Natural killer cell (primary cell): ENCODE measurements at regions not wholly inside any gene's neighbourhood (a gene's known extent, or its start where the extent isn't known, plus 50 kb on each side); places are given as distances from the start of the nearest gene placed in this dataset.

Source experiments
- ATAC-seq, 3 donors: fragments of 150-1000 bp in 2 of 3; fragments of 200-7000 bp in 1 of 3; cut with Tn5 transposase; 1 replicate in 1 of 3; 2 replicates in 2 of 3; pipeline ENCODE4 v1.10.0; 2021; ENCODE audit warnings: mild to moderate bottlenecking in 2 of 3, moderate library complexity in 2 of 3
- DNase-seq, 2 donors: peaks; one replicate each; pipeline versions ENCODE4 v3.0.0 to v3.0.0-alpha.2; 2013 to 2021; ENCODE audit warnings: mixed read lengths in 1 of 2
- H3K27ac ChIP-seq: one replicate; pipeline ENCODE4 v1.5.1; 2013; ENCODE audit warnings: mild to moderate bottlenecking, low read length
- H3K27me3 ChIP-seq: one replicate; pipeline ENCODE4 v1.6.1; 2013; ENCODE audit warnings: low read length; ENCODE audit not compliant: control insufficient read depth, insufficient read depth
- H3K36me3 ChIP-seq: one replicate; pipeline ENCODE4 v1.6.1; 2013; ENCODE audit warnings: low read length; ENCODE audit not compliant: control insufficient read depth, insufficient read depth
- H3K4me1 ChIP-seq: one replicate; pipeline ENCODE4 v1.6.1; 2013; ENCODE audit warnings: low read length; ENCODE audit not compliant: control insufficient read depth, insufficient read depth
- H3K4me3 ChIP-seq: one replicate; pipeline ENCODE4 v1.5.1; 2013; ENCODE audit warnings: low read length
- H3K9me3 ChIP-seq: one replicate; pipeline ENCODE4 v1.6.1; 2013; ENCODE audit warnings: low read length; ENCODE audit not compliant: control insufficient read depth, insufficient read depth
- H3K27ac Mint-ChIP-seq, 2 donors: one replicate each; pipeline ENCODE4 v1.8.0; 2022; ENCODE audit warnings: mild to moderate bottlenecking in 2 of 2, mixed read lengths in 2 of 2, moderate library complexity in 1 of 2
- H3K27me3 Mint-ChIP-seq, 2 donors: one replicate each; pipeline ENCODE4 v1.8.0; 2022; ENCODE audit warnings: low read depth in 2 of 2, mixed read lengths in 2 of 2
- H3K36me3 Mint-ChIP-seq: one replicate; pipeline ENCODE4 v1.8.0; 2022; ENCODE audit warnings: mixed read lengths
- H3K4me1 Mint-ChIP-seq, 2 donors: one replicate each; pipeline ENCODE4 v1.8.0; 2022; ENCODE audit warnings: mixed read lengths in 2 of 2
- H3K4me3 Mint-ChIP-seq: one replicate; pipeline ENCODE4 v1.8.0; 2022; ENCODE audit warnings: mild to moderate bottlenecking, moderate library complexity, mixed read lengths
- H3K9me3 Mint-ChIP-seq, 2 donors: one replicate each; pipeline ENCODE4 v1.8.0; 2022; ENCODE audit warnings: mixed read lengths in 2 of 2
- WGBS: methylation state at CpG from one replicate; pipeline ENCODE4 v1.1.7; 2013; ENCODE audit warnings: missing lambda C conversion rate; ENCODE audit not compliant: insufficient coverage; 5-methylcytosine and 5-hydroxymethylcytosine counted together
- intact Hi-C: fragments of 100-400 bp; cut with micrococcal nuclease; formaldehyde crosslinking; loops from one replicate; pipeline ENCODE4 v1.14.2; 2022
- TF ChIP-seq, protein P1 (sequence below): fragments of 200-600 bp; IDR thresholded peaks from one replicate; pipeline ENCODE4 v1.8.0; 2022; ENCODE audit warnings: antibody characterized with exemption

DNA sequence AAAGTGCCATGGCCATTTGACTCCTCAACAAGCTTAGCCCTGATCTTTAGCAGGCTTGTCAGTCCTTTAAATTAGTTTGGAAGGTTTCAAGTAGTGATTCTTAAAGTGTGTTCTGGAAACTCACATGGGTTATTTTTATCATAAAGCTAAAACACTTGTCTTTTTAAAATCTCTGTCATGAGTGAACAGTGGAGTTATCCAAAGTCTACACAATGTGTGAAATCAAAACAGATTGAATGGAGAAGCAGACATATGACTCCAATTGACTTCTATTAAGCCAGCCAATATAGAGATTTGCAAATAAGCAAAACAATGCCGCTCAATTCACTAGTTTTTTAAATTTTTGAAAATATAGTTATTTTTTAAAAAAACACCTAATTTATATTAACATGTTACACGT, 53.3 kb upstream of the SORCS3 start:
- intact Hi-C loops = no loop called here
- Mint-ChIP-seq H3K27ac (no peak overlapping the region), H3K27me3 (peaks cover 9 to 27% of the 10 kb centered on the region in 2 donors), H3K4me1 (peaks cover 0 to 8% of the 10 kb centered on the region in 2 donors), H3K36me3 (no peaks in the 10 kb centered on the region), H3K4me3 (no peak overlapping the region), H3K9me3 (no peaks in the 10 kb centered on the region)
- no peaks in the 10 kb centered on the region for H3K9me3 ChIP-seq
- no peak overlapping the region for H3K27ac ChIP-seq
- H3K27me3 ChIP-seq = no peaks in the 10 kb centered on the region
- H3K4me1 ChIP-seq = peaks cover 9% of the 10 kb centered on the region
- ATAC-seq (no peak), DNase-seq (no peak)
- TF ChIP-seq, protein P1, sequence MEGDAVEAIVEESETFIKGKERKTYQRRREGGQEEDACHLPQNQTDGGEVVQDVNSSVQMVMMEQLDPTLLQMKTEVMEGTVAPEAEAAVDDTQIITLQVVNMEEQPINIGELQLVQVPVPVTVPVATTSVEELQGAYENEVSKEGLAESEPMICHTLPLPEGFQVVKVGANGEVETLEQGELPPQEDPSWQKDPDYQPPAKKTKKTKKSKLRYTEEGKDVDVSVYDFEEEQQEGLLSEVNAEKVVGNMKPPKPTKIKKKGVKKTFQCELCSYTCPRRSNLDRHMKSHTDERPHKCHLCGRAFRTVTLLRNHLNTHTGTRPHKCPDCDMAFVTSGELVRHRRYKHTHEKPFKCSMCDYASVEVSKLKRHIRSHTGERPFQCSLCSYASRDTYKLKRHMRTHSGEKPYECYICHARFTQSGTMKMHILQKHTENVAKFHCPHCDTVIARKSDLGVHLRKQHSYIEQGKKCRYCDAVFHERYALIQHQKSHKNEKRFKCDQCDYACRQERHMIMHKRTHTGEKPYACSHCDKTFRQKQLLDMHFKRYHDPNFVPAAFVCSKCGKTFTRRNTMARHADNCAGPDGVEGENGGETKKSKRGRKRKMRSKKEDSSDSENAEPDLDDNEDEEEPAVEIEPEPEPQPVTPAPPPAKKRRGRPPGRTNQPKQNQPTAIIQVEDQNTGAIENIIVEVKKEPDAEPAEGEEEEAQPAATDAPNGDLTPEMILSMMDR = no peak
- no peak overlapping the region for H3K4me3 ChIP-seq
- no CpG with 5 or more reads among the region's 2 CpGs for WGBS
- no peaks in the 10 kb centered on the region for H3K36me3 ChIP-seq

DNA sequence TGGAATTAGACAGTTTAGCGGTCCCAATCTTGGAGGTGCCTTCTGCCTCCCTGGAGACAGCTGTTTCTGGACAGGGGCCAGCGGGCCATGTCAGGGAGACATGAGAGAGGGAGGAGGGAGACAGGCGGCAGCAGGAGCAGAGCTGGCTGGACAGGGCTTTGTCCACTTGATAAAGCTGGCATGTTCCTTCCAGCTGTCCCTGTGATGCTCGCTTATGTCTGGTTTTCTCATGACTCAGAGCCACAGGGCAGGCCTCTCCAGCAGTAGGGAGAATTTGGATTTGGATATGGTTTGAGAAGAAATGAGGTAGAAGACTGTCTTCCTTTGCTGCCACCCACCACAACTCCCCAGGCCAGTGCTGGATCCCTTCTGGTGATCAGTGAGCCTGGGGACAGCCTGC, 51.7 kb upstream of the SORCS3 start:
- Histone ChIP-seq H3K4me1 (peaks cover 9% of the 10 kb centered on the region), H3K27ac (no peak overlapping the region), H3K36me3 (no peaks in the 10 kb centered on the region), H3K9me3 (no peaks in the 10 kb centered on the region), H3K4me3 (no peak overlapping the region), H3K27me3 (no peaks in the 10 kb centered on the region)
- Mint-ChIP-seq H3K36me3 (no peaks in the 10 kb centered on the region), H3K4me3 (no peak overlapping the region), H3K27me3 (peaks cover 6 to 38% of the 10 kb centered on the region in 2 donors), H3K4me1 (peaks cover 0 to 8% of the 10 kb centered on the region in 2 donors), H3K9me3 (no peaks in the 10 kb centered on the region), H3K27ac (no peak overlapping the region)
- intact Hi-C loops = no loop called here
- ATAC-seq = no peak
- DNase-seq = no peak
- 86% methylated on average over 4 of the region's 4 CpGs for WGBS
- TF ChIP-seq, protein P1 = no peak

DNA sequence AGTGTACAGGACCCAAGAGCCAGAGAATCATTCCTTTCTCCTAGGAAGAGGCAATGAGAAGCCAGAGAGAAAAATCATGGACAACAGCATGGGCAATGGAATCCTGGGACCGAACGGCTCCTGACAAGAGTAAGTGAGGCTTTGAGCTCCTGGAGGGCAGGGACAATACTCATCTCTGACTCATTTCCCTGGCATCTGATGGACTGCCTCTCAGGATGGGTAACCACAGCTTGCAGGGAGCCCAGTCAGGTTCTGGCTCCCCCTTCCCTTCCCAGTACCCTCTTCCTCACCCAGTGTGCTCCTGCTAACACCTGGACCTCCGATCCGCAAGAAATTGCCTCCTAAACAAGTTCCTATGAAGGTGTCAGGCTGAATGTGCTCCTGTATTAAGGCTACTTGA, 51.2 kb upstream of the SORCS3 start:
- no peak for DNase-seq
- no peaks in the 10 kb centered on the region for H3K27me3 ChIP-seq
- no peaks in the 10 kb centered on the region for H3K9me3 ChIP-seq
- intact Hi-C loops = no loop called here
- no peaks in the 10 kb centered on the region for H3K36me3 Mint-ChIP-seq
- H3K36me3 ChIP-seq = no peaks in the 10 kb centered on the region
- no peak for ATAC-seq
- H3K27me3 Mint-ChIP-seq = peaks cover 9 to 39% of the 10 kb centered on the region in 2 donors
- H3K4me3 Mint-ChIP-seq = no peak overlapping the region
- no peak overlapping the region for H3K27ac ChIP-seq
- no peaks in the 10 kb centered on the region for H3K9me3 Mint-ChIP-seq
- TF ChIP-seq, protein P1 = no peak
- H3K4me1 ChIP-seq = peaks cover 9% of the 10 kb centered on the region
- no peak overlapping the region for H3K27ac Mint-ChIP-seq
- WGBS = 96% methylated on average over 4 of the region's 4 CpGs
- peaks cover 0 to 8% of the 10 kb centered on the region in 2 donors for H3K4me1 Mint-ChIP-seq
- H3K4me3 ChIP-seq = no peak overlapping the region
